ENCODE measurements at regions not wholly inside any gene's neighbourhood (a gene's known extent, or its start where the extent isn't known, plus 50 kb on each side); places are given as distances from the start of the nearest gene placed in this dataset.
"Not testable (repeated sequence)": the region's sequence is repeated elsewhere in the genome, so short reads cannot be mapped to it uniquely, and the experiment has no call there.

- DNase-seq, result no peak
Observed at GRCh38 chr2:146437712-146438111, 1407.1 kb upstream of the ACVR2A start.

- no peak for DNase-seq
Observed at GRCh38 chr2:146433116-146433875, 1411.5 kb upstream of the ACVR2A start.

- DNase-seq, result no peak
Observed at GRCh38 chr2:146429366-146429765, 1415.5 kb upstream of the ACVR2A start.

DNA sequence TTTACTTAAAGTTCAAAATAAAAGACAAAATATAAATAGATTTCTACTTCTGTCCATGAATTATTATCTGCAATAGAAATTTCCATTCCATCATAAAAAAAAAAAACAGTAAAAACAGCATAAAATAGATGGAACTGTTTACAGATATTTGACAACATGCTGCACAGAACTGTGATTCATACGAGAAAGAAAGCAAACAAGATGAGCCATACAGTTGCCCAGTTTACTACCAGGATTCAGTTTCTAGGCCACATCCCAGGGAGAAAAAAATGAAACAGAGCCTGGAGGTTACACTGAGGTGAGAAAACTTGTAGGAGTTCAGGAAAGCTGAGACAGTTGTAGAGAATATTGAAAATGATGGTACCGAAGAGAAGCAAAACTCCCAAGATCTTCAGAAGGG is 1426.9 kb upstream of the ACVR2A start:
- DNase-seq, result no peak

DNA sequence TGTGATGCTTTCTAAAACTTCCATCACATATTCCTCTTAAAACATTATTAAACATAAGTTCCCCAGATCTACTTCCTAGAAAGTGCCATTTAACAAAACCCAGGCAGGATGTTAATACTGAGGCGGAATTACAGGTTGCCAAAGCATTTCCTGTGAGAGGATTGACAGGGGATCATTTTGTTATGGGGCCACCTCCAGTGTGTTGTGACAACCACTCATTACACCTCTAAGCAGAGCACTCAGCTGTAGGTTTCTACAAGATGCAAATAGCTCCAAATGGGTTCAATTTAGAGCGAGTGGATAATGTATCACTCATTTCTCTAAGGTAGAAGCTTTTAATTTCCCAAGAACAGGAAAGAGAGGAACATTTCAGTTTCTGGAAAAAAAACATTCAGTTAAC is 1429.5 kb upstream of the ACVR2A start:
- no peak for DNase-seq

GRCh38 chr2:146414456-146414855 is 1430.4 kb upstream of the ACVR2A start:
- DNase-seq, result no peak

GRCh38 chr2:146413086-146413610 is 1431.7 kb upstream of the ACVR2A start:
- no peak for DNase-seq

DNA sequence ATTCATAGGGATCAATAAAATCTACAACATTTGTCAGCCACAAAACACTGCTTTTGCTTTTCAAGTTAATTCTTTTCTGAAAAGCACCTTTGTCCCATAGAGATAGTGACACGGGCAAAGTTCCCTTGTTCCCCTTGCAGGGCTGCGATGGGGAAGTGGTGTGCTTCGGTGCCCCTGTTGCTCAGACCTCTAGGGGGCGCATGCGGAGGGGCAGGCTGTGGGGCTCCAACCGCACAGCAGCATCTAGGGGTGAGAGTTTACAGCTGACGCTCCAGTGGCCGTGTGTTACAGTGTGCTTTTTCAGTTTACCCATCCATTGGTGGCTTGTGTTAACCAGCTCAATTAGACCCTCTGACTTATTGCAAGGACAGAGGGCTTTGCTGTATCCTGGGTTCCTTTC is 1432.2 kb upstream of the ACVR2A start:
- DNase-seq, result no peak

GRCh38 chr2:146405402-146406309 is 1439.2 kb upstream of the ACVR2A start:
- DNase-seq, result not testable (repeated sequence)

DNA sequence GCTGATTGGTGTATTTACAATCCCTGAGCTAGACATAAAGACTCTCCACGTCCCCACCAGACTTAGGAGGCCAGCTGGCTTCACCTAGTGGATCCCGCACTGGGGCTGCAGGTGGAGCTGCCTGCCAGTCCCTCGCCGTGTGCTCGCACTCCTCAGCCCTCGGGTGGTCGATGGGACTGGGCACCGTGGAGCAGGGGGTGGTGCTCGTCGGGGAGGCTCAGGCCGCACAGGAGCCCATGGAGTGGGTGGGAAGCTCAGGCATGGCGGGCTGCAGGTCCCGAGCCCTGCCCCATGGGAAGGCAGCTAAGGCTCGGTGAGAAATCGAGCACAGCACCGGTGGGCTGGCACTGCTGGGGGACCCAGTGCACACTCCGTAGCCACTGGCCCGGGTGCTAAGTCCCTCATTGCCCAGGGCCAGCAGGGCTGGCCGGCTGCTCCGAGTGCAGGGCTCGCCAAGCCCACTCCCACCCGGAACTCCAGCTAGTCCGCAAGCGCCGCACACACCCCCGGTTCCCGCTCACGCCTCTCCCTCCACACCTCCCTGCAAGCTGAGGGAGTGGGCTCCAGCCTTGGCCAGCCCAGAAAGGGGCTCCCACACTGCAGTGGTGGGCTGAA is 1441.2 kb upstream of the ACVR2A start:
- not testable (repeated sequence) for DNase-seq

DNA sequence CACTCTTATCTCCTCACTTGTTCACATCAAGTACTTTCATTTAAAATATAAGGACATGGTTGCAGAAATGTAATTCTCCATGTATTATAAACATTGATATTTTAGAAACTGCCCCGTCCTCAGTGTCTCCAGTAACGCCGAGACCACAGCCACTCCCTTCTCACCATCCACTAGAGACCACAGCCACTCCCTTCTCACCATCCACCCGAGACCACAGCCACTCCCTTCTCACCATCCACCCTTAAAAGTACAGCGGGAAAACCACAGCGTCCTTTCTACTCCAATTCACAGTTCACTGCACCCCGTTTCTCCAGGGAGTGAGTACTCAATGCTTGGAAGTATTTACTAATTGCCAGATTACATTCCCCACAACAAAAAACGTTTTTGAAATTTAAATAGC is 1452.2 kb upstream of the ACVR2A start:
- no peak for DNase-seq

- DNase-seq, result no peak
Observed at GRCh38 chr2:146392186-146392585, 1452.6 kb upstream of the ACVR2A start.

- no peak for DNase-seq
Observed at GRCh38 chr2:146388757-146389156, 1456.1 kb upstream of the ACVR2A start.

DNA sequence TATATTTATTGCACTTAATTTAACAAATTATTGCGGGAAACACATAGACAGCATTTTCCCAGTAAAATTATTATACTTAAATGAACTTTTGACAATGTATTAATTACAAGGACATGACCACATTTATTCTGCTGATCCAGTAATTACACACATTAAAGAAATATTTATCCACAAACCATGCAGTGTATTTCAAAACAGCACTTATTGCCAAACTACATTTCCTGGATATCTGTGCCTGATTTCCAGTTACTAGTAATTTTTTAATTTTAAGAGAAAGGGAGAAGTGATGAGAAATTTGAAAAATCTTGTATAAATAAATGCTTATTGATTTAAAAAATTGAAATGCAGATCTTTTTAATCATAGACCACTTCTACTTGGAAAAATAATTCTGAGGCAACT is 1458.7 kb upstream of the ACVR2A start:
- DNase-seq, result no peak

- DNase-seq, result no peak
Observed at GRCh38 chr2:146385031-146385430, 1459.8 kb upstream of the ACVR2A start.

- no peak for DNase-seq
Observed at GRCh38 chr2:146376511-146377064, 1468.2 kb upstream of the ACVR2A start.

DNA sequence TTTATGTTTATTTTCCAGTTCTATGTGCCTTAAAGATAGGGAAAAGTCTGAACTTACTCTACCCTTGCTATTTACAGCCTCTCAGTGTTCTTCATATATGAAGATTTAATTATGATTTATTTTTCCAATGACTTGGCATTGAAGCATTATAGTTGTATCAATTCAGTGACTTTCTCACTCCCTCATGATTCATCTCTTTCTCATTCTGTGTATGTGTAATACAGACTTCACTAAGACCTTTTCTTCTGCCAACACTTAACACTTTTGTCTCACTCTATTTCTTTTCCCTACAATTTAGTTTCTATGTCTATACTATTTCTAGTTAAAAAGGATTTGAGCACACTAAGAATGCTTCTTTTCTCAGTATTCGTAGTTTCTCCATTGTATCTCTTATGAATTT is 1470.3 kb upstream of the ACVR2A start:
- DNase-seq, result no peak

GRCh38 chr2:146371364-146371763 is 1473.5 kb upstream of the ACVR2A start:
- not testable (repeated sequence) for DNase-seq

GRCh38 chr2:146370826-146371225 is 1474.0 kb upstream of the ACVR2A start:
- peak in 3 of 58 donors; percentile 2 to 26 (median 6) for DNase-seq

DNA sequence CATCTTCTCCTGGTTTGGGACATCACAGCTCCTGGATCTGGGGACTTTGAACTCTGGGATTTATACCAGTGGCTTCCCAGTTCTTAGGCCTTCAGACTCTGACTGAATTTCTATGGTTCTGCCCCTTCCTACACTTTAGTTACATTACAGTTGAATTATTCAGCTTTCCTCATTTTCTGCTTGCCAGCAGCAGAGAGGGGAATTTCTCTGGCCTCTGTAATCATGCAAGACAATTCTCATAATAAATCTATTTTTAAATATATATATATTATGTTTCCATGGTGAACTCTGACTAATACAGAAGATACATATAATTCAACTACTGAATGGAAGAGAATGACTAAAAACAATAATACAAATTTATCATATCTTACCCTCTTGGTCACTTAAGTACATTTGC is 1478.6 kb upstream of the ACVR2A start:
- DNase-seq, result no peak

DNA sequence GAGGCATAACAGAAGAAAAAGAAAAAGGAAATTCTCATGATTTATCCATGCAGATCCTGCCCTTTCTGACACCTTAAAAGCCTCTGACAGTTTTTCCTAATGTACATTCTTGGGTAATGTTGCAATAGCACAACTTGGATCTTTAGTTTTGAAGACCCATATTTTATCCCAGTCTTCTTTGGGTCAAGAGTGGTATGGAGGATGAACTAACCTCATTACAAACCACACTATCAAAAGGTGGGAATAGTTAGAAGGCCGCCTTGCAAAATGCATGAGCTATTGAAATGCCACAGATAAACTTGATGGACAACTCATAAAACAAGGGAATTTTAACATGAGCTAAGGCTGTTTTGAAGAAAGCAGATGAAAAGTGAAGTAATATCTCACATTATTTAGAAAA is 1479.8 kb upstream of the ACVR2A start:
- no peak for DNase-seq

DNA sequence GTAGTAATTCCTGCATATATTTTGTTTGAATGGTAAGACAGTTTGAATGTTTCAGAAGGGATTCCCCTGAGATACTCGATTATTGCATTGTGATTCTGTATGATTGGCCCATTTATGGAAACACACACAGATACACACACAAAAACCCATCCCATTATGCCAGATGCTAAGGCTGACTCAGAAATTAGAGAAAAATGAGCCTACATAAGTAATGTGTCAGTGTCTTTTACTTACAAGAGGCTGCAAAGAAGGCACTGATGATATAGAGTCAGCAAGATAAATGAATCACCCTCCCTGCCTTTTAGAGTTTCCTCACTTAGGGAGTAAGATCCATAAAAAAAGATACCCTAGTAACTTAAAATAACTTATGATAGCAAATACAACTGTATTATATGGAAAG is 1481.1 kb upstream of the ACVR2A start:
- DNase-seq, result no peak

Measured in anterior cingulate cortex (tissue), 58 donors.